ENCODE measurements at regions not wholly inside any gene's neighbourhood (a gene's known extent, or its start where the extent isn't known, plus 50 kb on each side); places are given as distances from the start of the nearest gene placed in this dataset.

- TF ChIP-seq CTCF (IDR thresholded peaks at IDR 0.05): no peak
These were observed 399.4 kb upstream of the ADGRL3 start for GRCh38 chr4:60800701-60801100.

GRCh38 chr4:60805500-60806313 is 394.4 kb upstream of the ADGRL3 start:
- peak; percentile 73 for TF ChIP-seq CTCF (IDR thresholded peaks at IDR 0.05)

- TF ChIP-seq CTCF (IDR thresholded peaks at IDR 0.05): no peak
These were observed 391.2 kb upstream of the ADGRL3 start for GRCh38 chr4:60808726-60809485.

- TF ChIP-seq CTCF (IDR thresholded peaks at IDR 0.05): no peak
These were observed 390.7 kb upstream of the ADGRL3 start for GRCh38 chr4:60809486-60809800.

- no peak for TF ChIP-seq CTCF (IDR thresholded peaks at IDR 0.05)
These were observed 387.3 kb upstream of the ADGRL3 start for GRCh38 chr4:60812811-60813210.

GRCh38 chr4:60814549-60814948 is 385.6 kb upstream of the ADGRL3 start:
- TF ChIP-seq CTCF (IDR thresholded peaks at IDR 0.05): no peak

- TF ChIP-seq CTCF (IDR thresholded peaks at IDR 0.05): no peak
These were observed 382.5 kb upstream of the ADGRL3 start for GRCh38 chr4:60817609-60818008.
